ENCODE measurements at regions not wholly inside any gene's neighbourhood (a gene's known extent, or its start where the extent isn't known, plus 50 kb on each side); places are given as distances from the start of the nearest gene placed in this dataset.
"Not testable (repeated sequence)": the region's sequence is repeated elsewhere in the genome, so short reads cannot be mapped to it uniquely, and the experiment has no call there.

DNA sequence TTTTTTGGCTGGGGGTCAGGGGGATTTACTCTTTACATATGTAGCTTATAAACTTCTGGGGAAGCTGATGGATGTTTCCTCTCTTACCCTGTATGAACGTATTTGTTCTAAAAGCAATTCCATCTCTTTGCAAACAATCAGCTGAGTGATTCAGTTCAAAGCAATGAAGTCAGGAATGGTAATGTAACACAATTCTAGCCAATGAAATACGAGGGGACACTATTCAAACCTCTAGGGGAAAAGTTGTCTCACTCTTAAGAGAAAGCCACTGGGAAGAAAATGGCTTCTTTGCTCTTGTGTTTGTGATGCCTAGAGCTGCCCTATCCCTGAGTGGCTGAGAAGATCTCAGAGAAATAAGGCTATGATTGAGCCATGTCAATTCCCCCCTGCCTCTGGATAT lies 134.8 kb upstream of the SEMA3C start:
- Histone ChIP-seq H3K4me1 (ENCODE audit: low read depth) (no peaks in the 10 kb centered on the region), H3K36me3 (ENCODE audit: low read depth) (no peaks in the 10 kb centered on the region), H3K4me3 (no peak overlapping the region), H3K9me3 (no peaks in the 10 kb centered on the region)
- DNase-seq (no peak), ATAC-seq (no peak)
- TF ChIP-seq, protein P1, sequence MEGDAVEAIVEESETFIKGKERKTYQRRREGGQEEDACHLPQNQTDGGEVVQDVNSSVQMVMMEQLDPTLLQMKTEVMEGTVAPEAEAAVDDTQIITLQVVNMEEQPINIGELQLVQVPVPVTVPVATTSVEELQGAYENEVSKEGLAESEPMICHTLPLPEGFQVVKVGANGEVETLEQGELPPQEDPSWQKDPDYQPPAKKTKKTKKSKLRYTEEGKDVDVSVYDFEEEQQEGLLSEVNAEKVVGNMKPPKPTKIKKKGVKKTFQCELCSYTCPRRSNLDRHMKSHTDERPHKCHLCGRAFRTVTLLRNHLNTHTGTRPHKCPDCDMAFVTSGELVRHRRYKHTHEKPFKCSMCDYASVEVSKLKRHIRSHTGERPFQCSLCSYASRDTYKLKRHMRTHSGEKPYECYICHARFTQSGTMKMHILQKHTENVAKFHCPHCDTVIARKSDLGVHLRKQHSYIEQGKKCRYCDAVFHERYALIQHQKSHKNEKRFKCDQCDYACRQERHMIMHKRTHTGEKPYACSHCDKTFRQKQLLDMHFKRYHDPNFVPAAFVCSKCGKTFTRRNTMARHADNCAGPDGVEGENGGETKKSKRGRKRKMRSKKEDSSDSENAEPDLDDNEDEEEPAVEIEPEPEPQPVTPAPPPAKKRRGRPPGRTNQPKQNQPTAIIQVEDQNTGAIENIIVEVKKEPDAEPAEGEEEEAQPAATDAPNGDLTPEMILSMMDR (IDR thresholded peaks at IDR 0.05): no peak
- intact Hi-C loops (cut with DNase I, micrococcal nuclease): no loop called here

DNA sequence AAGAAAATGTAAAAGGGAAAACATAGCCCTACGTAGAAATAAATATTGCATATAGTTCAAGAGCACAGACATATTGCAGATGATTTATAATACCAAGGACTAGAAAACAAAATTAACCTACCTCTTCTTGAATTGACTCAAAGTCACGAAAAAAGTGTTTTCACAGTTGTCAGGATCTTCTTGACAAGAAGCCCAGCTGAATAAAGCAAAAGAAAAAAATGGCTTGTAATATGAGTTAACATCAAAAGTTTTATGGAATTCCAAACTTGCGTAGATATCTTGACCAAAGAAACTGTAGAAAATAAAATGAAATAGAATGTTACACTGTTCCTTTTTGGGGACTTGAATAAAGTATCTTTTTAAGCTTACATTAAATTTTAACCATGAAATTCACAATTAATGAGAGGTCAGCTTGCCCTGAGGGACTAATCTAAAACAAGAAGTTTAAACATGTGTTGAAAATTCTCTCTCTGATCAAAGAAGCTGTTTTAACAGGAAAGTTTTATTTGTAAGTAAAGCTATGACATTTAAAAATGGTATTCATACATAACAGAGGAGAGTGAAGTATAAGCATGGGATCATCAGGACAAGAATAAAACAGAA lies 133.1 kb upstream of the SEMA3C start:
- no peaks in the 10 kb centered on the region for H3K4me1 ChIP-seq (ENCODE audit: low read depth)
- TF ChIP-seq, protein P1 (IDR thresholded peaks at IDR 0.05): no peak
- H3K36me3 ChIP-seq (ENCODE audit: low read depth): no peaks in the 10 kb centered on the region
- no peak overlapping the region for H3K4me3 ChIP-seq
- intact Hi-C loops (cut with DNase I, micrococcal nuclease): no loop called here
- peaks cover 7% of the 10 kb centered on the region for H3K9me3 ChIP-seq
- no peak for DNase-seq
- no peak for ATAC-seq

DNA sequence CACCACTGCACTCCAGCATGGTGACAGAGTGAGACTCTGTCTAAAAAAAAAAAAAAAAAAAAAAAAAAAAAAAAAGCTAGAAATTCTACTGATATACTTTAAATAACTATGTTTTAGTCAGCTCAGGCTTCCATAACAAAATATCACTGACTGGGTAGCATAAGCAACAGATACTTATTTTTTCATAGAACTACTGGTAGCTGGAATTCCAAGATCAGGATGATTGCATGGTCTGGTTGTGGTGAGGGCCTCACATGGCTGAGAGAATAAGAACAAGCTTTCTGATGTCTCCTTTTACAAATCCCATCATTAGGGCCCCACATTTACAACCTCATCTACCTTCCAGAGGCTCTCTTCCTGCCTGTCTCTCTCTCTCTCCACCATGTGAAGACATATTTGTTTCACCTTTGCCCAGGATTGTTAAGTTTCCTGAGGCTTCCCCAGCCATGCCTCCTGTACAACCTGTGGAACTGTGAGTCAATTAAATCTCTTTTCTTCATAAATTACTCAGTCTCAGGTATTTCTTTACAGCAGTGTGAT lies 126.7 kb upstream of the SEMA3C start:
- no peak overlapping the region for H3K4me3 ChIP-seq
- DNase-seq (no peak), ATAC-seq (no peak)
- TF ChIP-seq, protein P1 (IDR thresholded peaks at IDR 0.05): no peak
- H3K9me3 ChIP-seq: peaks cover 9% of the 10 kb centered on the region
- intact Hi-C loops (cut with DNase I, micrococcal nuclease): no loop called here
- H3K4me1 ChIP-seq (ENCODE audit: low read depth): no peaks in the 10 kb centered on the region
- H3K36me3 ChIP-seq (ENCODE audit: low read depth): no peaks in the 10 kb centered on the region

DNA sequence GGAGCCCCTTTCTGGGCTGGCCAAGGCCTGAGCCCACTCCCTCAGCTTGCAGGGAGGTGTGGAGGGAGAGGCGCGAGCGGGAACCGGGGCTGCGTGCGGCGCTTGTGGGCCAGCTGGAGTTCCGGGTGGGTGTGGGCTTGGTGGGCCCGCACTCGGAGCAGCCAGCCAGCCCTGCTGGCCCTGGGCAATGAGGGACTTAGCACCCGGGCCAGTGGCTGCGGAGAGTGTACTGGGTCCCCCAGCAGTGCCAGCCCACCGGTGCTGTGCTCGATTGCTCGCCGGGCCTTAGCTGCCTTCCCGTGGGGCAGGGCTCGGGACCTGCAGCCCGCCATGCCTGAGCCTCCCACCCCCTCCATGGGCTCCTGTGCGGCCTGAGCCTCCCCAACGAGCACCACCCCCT lies 123.8 kb upstream of the SEMA3C start:
- H3K36me3 ChIP-seq (ENCODE audit: low read depth); H3K9me3 ChIP-seq; DNase-seq; intact Hi-C loops (cut with DNase I, micrococcal nuclease); ATAC-seq; H3K4me3 ChIP-seq; H3K4me1 ChIP-seq (ENCODE audit: low read depth): not testable (repeated sequence)

DNA sequence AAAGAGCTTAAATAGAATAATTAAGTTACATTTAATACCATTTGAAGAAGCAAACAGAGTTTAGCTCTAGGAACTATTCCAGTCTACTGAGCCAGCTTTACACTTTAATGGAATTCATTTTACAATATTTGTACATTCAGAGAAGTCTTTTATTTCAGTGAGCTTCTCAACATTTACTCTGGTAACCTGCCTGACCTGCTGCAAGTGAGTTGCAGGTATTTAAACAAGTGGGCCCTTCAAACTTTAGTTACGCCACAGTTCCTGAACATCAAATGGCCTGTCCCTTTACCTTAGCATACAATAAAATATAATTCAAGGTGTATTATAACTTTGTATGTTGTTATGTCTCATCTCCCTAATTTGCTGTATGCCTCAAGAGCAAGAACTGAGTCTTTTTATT lies 121.6 kb upstream of the SEMA3C start:
- DNase-seq: no peak
- TF ChIP-seq, protein P1 (IDR thresholded peaks at IDR 0.05): no peak
- no peak for ATAC-seq
- Histone ChIP-seq H3K4me3 (no peak overlapping the region), H3K36me3 (ENCODE audit: low read depth) (no peaks in the 10 kb centered on the region), H3K9me3 (no peaks in the 10 kb centered on the region), H3K4me1 (ENCODE audit: low read depth) (no peaks in the 10 kb centered on the region)
- intact Hi-C loops (cut with DNase I, micrococcal nuclease): no loop called here

DNA sequence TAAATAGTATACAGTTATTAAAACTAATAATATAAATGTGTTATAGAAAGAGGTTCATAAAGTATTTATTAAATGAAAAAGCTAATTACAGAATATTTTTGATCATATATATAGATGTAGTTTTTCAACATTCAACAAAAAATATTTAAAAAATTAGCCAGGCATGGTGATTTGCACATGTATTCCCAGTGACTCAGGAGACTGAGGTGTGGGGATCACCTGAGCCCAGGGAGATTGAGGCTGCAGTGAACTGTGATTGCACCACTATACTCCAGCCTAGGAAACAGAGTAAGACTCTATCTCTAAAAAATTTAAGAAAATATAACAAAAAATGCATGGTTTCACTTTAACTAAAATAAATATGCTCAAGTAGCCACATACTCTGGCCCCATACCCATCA lies 118.0 kb upstream of the SEMA3C start:
- Histone ChIP-seq H3K9me3 (no peaks in the 10 kb centered on the region), H3K4me3 (no peak overlapping the region), H3K36me3 (ENCODE audit: low read depth) (no peaks in the 10 kb centered on the region), H3K4me1 (ENCODE audit: low read depth) (no peaks in the 10 kb centered on the region)
- DNase-seq (no peak), ATAC-seq (no peak)
- TF ChIP-seq, protein P1 (IDR thresholded peaks at IDR 0.05): no peak
- intact Hi-C loops (cut with DNase I, micrococcal nuclease): no loop called here
